Stimulated activated CD8-positive, alpha-beta memory T cell treated with anti-CD3 and anti-CD28 coated beads, Interleukin-2, amount 100 ng/mL, for 48 hours (primary cell): ENCODE measurements at regions not wholly inside any gene's neighbourhood (a gene's known extent, or its start where the extent isn't known, plus 50 kb on each side); places are given as distances from the start of the nearest gene placed in this dataset.
"Not testable (repeated sequence)": the region's sequence is repeated elsewhere in the genome, so short reads cannot be mapped to it uniquely, and the experiment has no call there.

ENCODE experiments used
- DNase-seq, 2 donors: peaks; one replicate each; pipeline ENCODE4 v3.0.0-alpha.2; 2020; ENCODE audit warnings: low read depth in 2 of 2

DNA sequence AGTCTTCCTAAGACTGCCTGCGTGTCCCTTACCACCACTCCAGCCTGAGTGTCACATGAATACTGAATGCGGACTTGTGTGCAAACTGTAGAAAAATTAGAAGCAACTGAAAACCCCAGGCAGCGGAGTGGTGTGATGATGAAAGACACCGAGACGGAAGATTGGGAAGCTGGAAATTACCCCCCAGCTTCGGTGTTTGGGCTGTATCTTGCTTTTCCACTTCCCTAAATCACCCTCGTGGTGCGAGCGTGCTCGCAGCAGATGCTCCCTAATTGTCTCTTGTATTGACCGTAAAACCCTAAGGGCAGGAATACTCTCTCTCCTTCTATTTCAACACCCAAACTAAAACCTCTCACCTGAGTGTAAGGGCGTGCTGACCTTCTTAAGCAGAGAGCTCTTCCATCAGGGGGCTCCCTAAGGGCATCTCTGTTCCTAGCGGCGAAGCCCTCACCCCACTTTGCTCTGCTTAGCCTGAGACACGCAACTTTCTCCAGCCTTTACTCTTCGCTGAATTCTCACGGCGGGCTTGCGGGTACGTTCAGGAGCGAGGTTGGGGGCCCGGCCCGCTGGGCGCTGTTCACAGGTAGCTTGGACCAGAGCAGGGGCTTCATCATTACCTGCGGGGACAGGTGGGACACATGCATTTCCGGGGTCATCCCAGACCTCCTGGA is 62.4 kb downstream of the CRYBB2 start:
- DNase-seq, result no peak

DNA sequence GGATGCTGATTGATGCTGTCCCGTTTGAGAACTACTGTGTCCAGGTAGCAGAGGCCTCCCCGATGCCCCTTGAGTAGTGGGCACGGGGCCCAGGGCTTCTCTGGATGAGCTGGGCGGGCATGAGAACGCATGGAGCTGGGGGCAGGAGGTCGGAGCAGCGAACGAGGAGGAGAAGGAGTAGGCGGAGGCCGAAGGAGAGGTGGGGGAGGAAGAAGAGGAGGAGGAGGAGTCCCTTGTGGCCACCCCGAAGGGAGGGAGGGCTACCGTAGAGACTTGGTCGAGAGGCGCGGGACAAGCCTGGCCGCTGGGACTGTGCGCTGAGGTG is 62.9 kb downstream of the CRYBB2 start:
- no peak for DNase-seq

DNA sequence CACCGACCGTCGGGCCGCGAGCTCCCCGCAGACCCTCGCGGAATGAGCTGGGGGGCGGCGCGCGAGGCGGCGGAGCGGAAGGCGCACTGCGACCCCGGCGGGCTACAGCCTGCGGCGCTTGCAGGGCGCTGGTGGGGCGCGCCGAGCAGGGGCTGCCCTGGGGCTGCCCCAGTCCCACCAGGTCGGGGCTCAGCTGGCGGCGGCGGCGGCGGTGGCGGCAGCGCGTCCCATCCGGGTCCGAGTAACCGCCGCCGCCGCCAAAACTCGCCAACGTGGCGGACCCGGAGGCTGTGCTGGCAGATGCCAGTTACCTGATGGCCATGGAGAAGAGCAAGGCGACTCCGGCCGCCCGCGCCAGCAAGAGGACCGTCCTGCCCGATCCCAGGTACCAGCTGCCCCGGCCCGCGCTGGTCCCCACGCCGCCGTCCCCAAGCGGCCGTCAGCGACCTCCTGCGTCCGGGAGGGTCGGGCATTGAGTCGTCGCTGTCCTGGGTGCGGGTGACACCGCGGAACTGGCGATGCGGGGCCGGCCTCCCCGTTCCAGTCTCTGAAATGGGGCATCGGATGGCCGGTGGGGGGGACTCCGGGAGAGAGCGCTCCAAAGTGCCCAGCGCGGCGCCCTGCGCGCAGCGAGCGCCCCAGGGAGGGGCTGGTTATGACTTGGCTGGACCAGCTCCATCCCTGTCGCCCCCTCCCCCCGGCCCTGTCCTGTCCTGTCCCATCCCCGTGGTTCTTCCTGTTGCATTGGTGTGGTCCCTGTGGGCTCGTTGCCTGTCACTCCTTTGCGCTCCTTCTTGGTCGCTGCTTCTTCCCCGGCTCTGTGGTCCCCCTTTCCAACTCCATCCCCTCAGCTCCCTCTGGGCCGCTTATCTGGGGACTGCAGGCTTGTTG is 63.5 kb downstream of the CRYBB2 start:
- no peak for DNase-seq

DNA sequence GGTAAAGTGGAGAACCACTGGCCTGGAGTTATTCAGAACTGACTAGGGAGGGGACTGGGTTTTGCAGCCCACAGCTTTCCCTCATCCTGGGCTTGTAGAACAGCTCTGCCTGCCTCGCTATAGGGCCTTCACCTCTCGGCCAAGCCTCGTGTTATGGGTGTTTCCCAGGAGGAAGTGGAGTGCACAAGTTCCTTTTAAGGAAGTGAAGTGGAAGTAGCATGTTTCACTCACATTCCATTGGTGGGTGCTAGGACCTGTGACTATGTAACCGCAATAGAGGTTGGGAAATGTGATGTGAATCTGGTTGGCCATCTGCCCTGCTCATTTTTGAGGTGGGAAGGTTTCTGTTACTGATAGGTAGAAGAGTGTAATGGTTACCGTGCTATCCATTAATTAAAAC is 69.0 kb downstream of the CRYBB2 start:
- not testable (repeated sequence) for DNase-seq

DNA sequence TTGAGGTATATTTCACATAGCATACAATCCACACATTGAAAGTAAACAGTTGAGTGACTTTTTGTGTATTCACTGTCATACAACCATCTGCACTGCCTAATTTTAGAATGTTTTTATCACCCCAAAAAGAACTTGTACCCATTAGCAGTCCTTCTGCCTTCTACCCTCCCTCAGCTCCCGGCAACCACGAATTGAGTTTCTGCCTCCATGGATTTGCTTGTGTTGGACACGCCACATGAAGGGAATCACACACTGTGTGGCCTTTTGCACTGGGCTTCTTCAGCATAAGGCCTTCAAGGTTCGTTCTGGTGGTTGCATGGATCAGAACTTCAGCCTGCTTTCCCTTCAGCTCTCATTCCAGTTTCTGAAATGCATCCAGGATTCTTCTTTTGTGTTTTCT is 82.5 kb downstream of the CRYBB2 start:
- not testable (repeated sequence) for DNase-seq

DNA sequence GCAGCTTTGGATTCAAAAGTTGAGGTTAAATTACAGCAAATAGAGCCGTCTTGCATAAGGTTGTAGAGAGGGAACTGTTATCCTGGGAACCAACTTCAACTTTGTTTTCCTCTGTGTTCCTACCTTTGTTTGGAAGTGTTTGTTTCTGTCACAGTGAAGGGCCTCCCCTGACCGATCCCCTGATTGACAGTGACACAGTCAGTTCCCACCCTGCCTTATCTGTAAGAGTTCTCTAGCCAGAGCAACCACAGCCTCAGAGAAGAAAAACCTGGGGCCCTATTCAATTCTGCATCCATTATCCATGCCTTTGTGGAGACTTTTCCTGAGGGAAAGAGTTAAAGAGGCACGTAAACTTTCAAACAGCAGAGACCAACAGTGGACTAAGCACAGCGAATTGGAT is 90.1 kb downstream of the CRYBB2 start:
- not testable (repeated sequence) for DNase-seq

DNA sequence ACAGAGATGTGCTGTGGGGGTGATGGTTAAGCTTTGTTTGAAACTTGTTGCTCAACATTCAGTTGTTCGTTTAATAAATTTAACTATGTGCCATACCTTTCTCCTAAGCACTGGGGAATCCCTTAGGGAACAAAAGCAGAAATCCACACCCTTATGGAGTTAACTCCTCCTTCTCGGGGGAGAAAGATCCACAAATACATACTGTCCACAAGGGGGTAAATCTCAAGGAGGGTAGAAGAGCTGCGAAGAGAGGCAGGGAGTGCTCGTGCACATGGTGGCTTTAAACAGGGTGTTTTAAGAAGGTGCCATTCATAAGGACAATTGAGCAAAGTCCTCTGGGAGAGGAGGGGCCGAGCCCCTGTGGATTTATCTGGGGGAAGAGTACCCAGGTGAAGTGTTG is 92.5 kb downstream of the CRYBB2 start:
- DNase-seq, result not testable (repeated sequence)

DNA sequence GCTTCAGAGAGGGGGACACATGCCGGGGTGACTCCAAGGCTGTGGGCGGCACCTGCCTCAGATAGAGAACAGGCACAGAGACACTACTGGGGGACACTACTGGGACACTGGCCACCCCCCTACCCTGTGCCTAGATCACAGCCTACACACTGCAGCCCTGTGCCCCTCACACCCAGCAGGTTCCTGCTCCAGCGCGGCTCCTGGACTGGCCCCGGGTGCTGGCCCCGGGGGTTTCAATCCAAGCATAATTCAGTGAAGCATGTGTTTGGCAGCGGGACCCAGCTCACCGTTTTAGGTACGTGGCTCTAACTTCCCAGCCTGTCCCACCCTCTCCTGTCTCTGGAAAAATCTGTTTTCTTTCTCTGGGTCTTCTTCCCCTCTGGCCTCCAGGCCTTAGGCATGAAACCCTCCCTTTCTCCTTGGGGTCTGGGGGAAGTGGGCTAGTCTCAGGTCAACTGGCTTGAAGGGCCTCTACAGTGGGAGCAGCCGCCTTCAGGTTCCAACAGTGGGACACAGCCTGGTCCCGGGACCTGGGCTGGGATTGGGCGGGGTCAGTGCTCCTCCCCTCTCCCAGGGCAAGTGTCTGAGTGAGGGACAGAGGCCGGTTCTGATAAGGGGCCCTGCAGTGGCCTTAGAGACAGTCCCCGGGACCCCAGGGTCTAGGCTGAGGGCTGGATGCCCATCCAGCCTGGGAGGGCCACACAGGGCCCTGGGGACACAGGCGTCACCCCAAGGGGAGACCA is 98.8 kb downstream of the CRYBB2 start:
- no peak for DNase-seq

DNA sequence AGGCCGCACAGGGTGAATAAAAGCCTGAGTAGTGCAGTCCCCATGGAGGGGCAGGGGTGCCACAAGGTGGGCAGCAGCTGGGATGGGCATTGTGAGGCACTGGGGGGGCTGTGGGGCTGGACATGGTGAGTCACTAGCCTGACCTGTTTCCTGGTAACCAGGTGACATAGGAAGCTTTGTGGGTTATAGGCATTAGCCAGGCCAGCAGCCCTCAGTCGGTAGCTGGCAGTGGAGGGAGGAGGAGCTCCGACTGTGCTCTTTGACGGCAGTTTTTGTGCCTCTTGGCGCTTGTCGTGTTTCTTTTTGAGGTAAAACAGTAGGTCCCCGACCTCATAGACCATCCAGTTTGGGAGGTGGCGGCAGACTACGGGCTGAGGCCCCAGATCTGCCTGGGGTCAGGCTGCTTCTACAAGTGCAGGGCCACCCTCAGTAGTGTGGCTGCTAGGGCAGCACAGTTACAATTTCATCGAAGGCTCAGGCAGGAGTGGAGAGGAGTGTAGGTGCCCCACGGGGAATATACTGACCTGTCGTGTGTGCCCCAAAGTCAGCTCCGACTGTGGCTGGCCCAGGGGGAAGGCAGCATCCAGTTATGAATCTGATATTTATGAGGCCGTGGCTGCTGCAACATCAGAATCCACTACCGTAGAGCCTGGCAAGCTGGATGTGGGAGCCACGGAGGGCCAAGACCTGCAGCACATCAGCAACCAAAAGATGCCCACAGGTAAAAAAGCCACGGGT is 107.7 kb downstream of the CRYBB2 start:
- no peak for DNase-seq

DNA sequence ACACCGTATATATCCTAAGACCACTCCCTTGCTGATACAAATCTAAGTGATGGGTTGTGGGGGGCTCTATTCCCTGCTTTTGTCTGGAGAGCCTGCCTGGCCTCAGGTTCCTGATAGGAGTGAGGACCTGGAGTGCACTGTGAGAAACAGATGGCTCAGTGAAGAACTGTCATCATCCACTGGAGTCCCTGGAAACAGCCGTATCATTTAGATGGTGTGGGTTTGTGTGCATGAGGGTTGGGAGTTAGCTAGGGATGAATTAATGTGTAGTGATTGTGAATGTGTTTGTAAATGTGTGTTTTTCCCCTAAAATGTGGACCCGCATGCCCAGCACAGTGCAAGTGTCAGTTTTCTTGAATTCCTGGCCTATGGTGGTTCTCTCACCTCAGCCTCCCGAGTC is 111.6 kb downstream of the CRYBB2 start:
- DNase-seq, result no peak

DNA sequence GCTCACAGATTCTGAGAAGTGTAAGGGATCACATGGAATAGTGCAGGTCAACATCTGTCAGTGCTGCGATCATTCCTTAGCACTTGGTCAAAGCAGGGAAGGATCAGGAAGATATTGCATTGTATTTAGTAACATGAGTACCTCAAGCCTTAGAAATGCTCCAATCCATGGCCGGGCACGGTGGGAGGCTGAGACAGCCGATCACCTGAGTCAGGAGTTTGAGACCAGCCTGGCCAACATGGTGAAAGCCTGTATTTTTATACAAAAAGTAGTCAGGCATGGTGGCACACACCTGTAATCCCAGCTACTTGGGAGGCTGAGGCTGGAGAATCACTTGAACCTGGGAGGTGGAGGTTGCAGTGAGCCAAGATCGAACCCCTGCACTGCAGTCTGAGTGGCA is 112.5 kb downstream of the CRYBB2 start:
- DNase-seq, result not testable (repeated sequence)

DNA sequence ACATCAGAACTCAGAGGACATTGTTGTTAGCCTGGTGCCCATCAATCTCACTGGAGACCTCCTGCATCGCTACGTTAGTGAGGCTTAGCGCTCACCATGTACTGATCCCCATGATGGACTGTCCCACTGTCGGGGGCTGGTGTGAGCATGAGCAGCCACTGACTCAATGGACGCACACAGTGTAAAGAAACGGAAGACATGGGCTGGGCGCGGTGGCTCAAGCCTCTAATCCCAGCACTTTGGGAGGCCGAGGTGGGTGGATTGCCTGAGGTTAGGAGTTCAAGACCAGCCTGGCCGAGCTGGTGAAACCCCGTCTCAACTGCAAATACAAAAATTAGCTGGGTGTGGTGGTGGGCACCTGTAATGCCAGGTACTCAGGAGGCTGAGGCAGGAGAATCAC is 112.9 kb downstream of the CRYBB2 start:
- no peak for DNase-seq

DNA sequence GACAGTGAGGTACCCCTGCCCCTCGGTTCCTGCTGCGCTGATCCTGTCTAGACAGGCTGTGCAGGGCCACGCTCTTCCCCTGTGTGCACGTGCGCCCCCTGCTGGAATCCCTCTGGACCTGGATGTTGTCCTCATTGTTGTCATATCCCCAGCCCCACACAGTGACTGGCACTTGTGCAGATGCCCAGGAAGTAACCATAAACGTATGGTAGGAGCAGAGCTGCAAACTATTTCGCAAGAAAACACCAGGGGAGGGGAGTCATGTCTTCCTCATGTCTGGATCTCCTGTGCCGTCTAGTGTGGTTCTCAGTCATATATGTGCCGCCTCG is 114.7 kb downstream of the CRYBB2 start:
- peak; percentile 43 to 59 for DNase-seq

DNA sequence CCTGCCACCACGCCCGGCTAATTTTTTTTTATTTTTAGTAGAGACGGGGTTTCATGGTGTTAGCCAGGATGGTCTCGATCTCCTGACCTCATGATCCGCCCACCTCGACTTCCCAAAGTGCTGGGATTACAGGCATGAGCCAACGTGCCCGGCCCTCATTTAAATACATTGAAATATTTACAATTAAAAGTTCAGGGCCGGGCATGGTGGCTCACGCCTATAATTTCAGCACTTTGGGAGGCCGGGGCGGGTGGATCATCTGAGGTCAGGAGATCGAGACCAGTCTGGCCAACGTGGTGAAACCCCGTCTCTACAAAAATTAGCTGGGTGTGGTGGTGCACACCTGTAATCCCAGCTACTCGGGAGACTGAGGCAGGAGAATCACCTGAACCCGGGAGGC is 115.2 kb downstream of the CRYBB2 start:
- not testable (repeated sequence) for DNase-seq

DNA sequence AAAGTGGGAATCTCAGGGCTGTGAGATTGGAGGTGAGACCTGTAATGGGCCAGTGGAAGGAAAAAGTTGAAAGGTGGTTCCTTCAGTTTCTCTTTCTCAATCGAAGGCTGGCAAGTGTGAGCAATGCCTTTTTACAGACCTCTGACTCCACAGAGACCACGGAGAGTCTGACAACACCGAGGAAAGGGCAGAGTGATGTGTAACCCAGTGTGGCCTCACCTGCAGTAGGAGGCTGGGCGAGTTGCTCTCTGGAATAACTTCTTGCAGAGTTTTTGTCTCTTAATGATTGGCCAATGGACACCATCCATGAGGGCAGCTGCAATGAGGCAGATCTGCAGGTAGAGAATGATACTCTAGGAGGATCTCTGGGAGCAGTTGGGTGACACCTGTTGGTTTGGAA is 115.8 kb downstream of the CRYBB2 start:
- DNase-seq, result not testable (repeated sequence)

DNA sequence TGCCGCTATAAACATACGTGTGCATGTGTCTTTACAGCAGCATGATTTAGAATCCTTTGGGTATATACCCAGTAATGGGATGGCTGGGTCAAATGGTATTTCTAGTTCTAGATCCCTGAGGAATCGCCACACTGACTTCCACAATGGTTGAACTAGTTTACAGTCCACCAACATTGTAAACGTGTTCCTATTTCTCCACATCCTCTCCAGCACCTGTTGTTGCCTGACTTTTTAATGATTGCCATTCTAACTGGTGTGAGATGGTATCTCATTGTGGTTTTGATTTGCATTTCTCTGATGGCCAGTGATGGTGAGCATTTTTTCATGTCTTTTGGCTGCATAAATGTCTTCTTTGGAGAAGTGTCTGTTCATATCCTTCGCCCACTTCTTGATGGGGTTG is 121.1 kb downstream of the CRYBB2 start:
- DNase-seq, result not testable (repeated sequence)

DNA sequence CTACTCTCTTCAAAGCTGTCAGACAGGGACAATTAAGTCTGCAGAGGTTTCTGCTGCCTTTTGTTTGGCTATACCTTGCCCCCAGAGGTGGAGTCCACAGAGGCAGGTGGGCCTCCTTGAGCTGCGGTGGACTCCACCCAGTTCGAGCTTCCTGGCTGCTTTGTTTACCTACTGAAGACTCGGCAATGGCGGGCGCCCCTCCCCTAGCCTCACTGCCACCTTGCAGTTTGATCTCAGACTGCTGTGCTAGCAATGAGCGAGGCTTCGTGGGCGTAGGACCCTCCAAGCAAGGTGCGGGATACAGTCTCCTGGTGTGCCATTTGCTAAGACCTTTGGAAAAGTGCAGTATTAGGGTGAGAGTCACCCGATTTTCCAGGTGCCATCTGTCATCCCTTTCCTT is 124.9 kb downstream of the CRYBB2 start:
- DNase-seq, result not testable (repeated sequence)

DNA sequence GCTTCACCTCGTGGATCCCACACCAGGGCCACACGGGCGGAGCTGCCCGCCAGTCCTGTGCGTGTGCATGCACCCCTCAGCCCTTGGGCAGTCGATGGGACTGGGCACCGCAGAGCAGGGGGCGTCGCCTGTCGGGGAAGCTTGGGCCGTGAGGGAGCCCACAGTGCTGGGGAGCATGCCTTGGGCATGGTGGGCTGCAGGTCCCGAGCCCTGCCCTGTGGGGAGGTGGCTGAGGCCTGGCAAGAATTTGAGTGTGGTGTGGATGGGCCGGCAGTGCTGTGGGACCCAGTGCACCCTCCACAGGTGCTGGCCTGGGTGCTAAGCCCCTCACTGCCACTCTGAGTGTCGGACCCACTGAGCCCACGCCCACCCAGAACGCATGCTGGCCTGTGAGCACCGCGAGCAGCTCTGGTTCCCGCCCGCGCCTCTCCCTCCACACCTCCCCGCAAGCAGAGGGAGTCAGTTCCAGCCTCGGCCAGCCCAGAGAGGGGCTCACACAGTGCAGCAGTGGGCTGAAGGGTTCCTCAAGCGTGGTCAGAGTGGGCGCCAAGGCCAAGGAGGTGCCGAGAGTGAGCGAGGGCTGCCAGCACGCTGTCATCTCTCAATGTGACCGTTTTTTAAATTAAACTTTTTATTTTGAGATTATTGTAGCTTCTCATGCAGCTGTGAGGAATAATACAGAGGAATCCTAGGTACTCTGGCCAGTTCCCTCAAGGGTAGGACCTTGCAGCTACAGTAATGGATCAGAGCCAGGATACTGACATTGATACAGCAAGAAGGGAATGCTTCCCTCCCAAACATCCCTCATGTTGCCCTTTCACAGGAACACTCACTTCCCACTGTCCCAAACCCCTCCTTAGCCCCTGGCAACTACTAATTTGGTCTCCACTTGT is 127.7 kb downstream of the CRYBB2 start:
- DNase-seq, result no peak

DNA sequence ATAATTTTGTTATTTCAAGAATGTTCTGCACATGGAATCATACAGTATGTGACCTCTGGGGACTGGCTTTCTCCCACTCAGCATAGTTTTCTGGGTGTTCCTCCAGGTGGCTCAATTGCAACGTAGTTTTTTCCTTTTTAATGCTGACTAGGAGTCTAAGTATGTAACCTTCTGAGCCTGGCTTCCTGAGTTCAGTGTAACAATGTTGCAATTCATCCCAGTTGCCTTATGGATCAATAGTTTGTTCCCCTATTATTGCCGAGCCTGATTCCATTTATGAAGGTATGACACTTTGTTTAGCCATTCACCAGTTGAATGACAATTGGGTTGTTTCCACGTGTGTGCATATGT is 128.3 kb downstream of the CRYBB2 start:
- no peak for DNase-seq

DNA sequence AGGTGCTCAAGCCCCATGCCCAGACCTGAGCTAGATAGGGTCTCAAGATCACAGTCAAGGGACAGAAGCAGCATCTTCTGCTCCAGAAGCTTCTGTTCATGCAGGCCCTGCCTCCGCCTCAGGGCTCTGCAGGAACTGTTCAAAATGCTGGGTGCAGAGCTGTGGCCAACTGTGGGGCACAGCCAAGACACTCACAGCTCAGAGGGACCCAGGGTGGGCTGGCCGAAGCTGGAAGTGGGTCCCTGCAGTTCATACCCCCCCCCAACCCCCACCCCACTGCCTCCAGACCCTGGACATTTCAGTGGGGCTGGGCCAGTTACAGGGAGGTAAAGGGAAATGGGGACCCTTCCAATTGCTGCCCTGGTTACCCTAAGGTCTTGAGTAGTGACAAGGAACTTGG is 129.0 kb downstream of the CRYBB2 start:
- DNase-seq, result no peak

DNA sequence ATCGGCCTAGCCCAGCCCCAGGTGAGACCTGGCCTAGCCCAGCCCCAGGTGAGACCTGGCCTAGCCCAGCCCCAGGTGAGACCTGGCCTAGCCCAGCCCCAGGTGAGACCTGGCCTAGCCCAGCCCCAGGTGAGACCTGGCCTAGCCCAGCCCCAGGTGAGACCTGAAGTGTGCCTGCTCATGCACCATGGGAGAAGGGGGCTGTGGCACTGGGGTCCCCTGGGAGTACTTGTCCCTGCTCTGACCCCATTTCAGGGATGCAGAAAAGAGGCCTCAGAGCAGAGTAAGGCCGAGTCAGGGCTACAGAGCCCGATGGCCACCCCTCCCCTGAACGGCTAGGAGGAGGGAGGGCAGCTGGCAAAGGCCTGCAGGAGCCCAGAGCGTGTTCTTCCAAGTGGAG is 129.6 kb downstream of the CRYBB2 start:
- DNase-seq, result not testable (repeated sequence)
